Activated CD8-positive, alpha-beta memory T cell treated with anti-CD3 and anti-CD28 coated beads, Interleukin-2, amount 50 U/mL, for 48 hours (primary cell): ENCODE measurements at regions not wholly inside any gene's neighbourhood (a gene's known extent, or its start where the extent isn't known, plus 50 kb on each side); places are given as distances from the start of the nearest gene placed in this dataset.

Experiments used
- DNase-seq: peaks from one replicate; pipeline ENCODE4 v3.0.0-alpha.2; 2020

DNA sequence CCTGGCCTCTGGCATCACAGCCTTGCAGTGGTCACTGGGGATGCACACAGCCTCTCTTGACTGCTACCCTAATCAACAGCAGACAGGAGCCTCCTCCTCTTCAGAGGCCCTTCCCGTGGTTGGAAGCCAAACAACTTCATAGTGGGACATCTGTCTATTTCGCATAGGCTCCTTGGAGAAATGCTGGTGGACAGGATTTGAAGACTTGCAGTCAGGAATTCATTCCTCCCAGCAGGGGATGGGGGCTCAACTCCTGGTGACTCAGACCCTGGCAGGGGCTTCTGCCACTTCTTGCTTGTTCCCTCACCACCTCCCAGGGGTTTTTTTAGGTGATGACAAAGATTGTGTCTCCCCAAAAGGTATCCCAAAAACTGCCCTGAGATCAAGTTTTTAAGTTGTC is 191.7 kb upstream of the CAMK1G start:
- no peak for DNase-seq

GRCh38 chr1:209395169-209395568 is 188.3 kb upstream of the CAMK1G start:
- no peak for DNase-seq

DNA sequence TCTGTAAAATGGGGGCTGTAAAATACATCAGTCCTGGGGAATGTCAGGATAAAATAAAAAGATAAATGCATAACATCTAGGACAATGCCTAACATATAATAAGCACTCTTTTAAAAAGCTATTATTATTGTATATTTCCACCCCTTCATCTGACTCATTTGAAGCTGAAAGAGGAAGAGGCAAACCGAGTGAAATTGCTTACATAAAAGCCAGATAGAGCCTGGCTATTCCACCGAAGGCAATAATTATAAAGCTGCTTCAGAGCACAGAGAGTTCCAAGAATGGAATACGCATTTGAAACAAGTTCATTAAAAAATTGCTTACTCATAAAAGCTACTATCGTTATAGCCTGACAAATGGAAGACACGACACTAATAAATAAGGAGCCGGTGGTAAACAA is 186.1 kb upstream of the CAMK1G start:
- DNase-seq: no peak

DNA sequence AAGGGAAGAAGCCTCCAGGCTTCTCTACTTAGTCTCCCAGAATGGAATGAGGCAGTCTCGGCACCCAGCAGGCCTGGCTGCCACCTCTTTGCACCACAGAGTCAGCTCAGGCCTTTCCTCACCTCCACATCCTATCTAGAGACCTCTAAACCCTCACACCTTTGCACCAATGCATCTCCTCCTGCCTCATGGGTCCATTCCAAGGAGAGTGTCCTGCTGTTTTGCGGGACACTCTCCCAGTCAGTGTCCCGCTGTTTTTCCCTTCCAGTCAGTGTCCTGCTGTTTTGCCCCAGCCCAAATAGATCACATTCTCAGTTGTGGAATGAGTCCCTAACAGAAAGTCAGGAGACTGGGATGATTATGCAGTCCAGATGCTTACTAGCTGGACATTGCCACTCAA is 185.6 kb upstream of the CAMK1G start:
- no peak for DNase-seq

- no peak for DNase-seq
Measured at GRCh38 chr1:209398313-209398991, 185.1 kb upstream of the CAMK1G start.

- no peak for DNase-seq
Measured at GRCh38 chr1:209399800-209400199, 183.7 kb upstream of the CAMK1G start.

GRCh38 chr1:209400351-209401220 is 182.9 kb upstream of the CAMK1G start:
- no peak for DNase-seq

- no peak for DNase-seq
Measured at GRCh38 chr1:209402697-209403096, 180.8 kb upstream of the CAMK1G start.

GRCh38 chr1:209403921-209404320 is 179.6 kb upstream of the CAMK1G start:
- DNase-seq: no peak

GRCh38 chr1:209404577-209404976 is 178.9 kb upstream of the CAMK1G start:
- no peak for DNase-seq

DNA sequence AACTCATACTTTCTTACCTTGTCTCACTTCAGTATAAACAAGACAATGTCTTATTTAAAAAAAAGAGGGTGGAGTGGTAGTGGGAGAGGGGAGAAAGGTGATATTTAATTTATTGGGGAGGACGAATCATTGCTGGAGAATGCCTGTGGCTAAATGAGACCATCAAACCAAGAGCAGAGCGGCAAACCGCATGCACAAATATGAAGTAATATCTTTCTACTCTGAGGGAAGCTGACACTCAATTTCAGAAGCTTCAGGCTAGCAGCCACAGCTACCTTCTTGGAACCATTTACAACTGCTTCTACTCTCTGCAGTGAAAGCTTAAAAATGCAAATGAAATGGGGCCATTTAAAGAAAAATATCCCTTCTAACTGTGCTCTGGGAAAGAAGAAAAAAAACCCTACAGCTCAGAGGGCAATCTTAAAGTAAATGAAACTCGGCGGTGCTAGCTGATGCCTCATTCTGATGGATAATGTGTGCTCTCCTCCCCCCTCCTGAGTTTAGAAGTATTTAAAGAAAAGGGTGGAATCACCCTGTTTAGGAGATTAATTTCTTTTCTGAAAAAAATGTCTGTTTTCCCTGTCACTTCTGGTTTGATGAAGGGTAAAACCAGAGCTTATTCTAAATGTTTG is 178.2 kb upstream of the CAMK1G start:
- DNase-seq: no peak

DNA sequence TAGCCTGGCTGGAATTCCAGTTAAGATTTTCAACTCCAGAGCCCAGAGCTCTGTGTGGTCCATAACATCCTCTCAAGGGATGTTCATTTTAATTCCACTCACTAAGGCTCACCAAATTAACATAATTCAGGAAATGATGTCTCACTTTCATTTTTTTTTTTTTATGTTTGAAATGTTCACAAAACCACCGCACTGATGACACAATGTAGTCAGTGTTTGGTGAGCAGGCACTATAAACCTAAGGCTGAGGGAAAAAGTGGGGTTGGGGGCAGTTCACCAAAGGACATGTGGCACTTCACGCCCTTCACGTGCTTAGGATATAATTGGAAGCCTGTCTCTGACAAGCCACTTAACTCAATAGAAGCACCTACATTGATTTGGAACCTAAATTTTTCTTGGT is 177.3 kb upstream of the CAMK1G start:
- no peak for DNase-seq

DNA sequence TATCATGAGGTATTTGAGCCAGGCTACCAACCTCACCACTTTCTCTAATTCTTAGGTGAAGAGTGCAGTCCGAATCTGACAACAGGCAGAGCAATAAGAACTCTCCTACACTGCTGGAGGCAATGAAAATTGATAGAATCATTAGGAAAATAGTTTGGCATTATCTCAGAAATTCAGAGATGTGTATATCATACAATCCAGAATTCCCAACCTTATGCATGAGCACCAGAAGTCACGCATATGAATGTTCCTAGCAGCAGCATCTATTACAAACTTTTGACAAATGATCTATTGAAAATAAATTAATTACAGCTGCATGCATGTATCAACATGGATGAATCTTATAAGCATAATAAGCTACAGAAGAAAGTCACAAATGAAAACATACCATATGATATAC is 176.9 kb upstream of the CAMK1G start:
- no peak for DNase-seq

GRCh38 chr1:209409780-209410179 is 173.7 kb upstream of the CAMK1G start:
- DNase-seq: no peak

GRCh38 chr1:209411491-209411929 is 172.0 kb upstream of the CAMK1G start:
- no peak for DNase-seq

- DNase-seq: no peak
Measured at GRCh38 chr1:209412036-209412435, 171.5 kb upstream of the CAMK1G start.

DNA sequence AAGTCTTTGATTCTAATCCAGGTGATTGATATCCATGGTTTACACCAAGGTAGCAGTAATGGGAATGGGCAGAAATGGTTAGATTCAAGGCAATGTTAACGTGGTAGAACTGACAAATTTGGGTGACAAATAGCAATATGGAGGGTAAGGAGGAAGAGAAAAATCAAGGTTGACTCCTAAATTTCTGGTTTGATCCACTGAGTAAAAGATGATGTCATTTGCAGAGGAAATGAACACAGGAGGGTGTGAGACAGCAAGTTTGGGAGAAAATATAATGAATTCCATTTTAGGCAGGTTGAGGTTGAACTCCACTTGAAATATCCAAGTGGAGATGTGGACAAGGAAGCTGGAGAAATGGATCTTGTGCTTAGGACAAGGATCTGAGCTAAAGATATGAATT is 170.9 kb upstream of the CAMK1G start:
- DNase-seq: no peak

- no peak for DNase-seq
Measured at GRCh38 chr1:209413062-209413461, 170.5 kb upstream of the CAMK1G start.

DNA sequence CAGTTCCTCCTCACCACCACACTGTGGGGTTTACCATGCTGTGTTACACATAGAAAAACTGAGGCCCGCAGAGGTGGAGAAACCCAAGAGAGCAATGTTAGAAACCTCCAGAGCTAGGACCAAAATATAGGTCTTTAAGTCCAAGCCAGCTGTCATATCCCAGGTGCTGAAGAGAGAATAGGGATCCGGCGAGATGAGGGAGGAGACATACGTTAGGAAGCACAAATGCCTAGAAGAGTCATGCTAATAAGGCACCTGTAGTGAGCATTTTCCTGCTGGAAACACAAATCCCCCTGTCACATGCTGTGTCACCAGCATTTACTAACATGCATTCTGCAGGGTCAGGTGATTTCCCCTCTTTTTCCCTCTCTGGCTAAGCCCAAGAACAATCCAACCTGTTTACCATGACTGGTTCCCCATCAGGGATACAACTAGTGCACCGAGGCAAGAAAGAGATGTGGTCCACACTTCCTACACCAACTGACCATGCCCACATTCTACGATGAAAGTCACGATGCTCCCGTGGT is 168.6 kb upstream of the CAMK1G start:
- DNase-seq: no peak

- DNase-seq: no peak
Measured at GRCh38 chr1:209416039-209416438, 167.5 kb upstream of the CAMK1G start.

DNA sequence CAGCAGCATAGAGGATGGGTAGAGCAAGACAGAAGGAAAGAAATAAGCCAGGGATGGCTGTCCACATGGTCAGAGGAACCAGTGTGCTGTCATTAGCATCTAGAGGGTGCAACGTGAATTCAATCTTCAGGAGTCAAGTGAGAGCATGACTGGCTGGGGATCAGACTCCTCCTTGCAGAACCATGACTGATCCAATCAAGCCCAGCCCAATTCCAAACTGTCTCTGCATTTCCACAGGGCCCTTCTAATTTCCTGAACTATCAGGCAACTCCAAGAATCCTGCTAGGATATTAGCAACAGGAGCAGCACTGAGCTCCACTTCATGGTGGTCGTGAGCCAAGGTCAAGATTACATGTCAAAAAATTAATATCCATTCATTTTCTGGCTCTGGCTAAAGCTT is 166.8 kb upstream of the CAMK1G start:
- DNase-seq: no peak

GRCh38 chr1:209417761-209418160 is 165.8 kb upstream of the CAMK1G start:
- no peak for DNase-seq

- DNase-seq: no peak
Measured at GRCh38 chr1:209420276-209420675, 163.2 kb upstream of the CAMK1G start.

GRCh38 chr1:209421186-209421585 is 162.3 kb upstream of the CAMK1G start:
- DNase-seq: no peak
